Loucy (cell line): ENCODE measurements at regions not wholly inside any gene's neighbourhood (a gene's known extent, or its start where the extent isn't known, plus 50 kb on each side); places are given as distances from the start of the nearest gene placed in this dataset.

Source experiments
- CTCF ChIP-seq: fragments of 200-600 bp; sonication (generic); conservative IDR thresholded peaks from 2 replicates; pipeline ENCODE4 v1.5.1; 2014; ENCODE audit warnings: mild to moderate bottlenecking, antibody characterized with exemption, low read length
- EZH2phosphoT487 ChIP-seq: fragments of 200-600 bp; IDR thresholded peaks from 2 replicates; pipeline ENCODE4 v1.6.1; 2018; ENCODE audit warnings: antibody characterized with exemption, mild to moderate bottlenecking, moderate library complexity, borderline replicate concordance

DNA sequence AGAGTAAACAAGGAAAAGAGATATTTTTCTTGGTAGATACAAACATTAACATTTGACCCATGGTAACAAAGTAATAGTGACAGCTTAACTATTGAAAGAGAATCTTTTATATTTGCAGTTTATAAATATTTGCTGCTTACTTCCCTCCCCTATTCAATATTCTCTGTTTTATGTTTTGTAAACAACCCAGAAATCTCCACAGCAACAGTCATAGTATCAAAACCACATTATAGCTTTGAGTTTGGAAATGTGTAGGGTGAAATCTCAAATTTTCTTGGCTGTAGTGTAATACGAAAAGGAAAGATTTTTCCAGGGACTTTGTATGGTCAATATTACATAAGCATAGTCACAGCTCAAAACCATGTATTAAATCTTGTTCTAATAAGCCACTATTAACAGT is 511.2 kb downstream of the METTL4 start:
- no peak for TF ChIP-seq CTCF
- TF ChIP-seq EZH2phosphoT487, result no peak
